Smooth muscle cell (in vitro differentiated cells): ENCODE measurements at regions not wholly inside any gene's neighbourhood (a gene's known extent, or its start where the extent isn't known, plus 50 kb on each side); places are given as distances from the start of the nearest gene placed in this dataset.

Experiments used
- DNase-seq: peaks from one replicate; lab custom pipeline; 2025; ENCODE audit not compliant: unreplicated experiment; lab: John Stamatoyannopoulos, UW
- H2AFZ ChIP-seq: fragments of 200-600 bp; sonication (generic); 2 replicates; pipeline ENCODE4 v1.6.0; 2016; ENCODE audit warnings: antibody characterized with exemption, low read depth, mild to moderate bottlenecking
- H3F3A ChIP-seq: fragments of 200-600 bp; sonication (generic); 2 replicates; pipeline ENCODE4 v1.6.0; 2017; ENCODE audit warnings: antibody characterized with exemption, low read depth
- H3K27ac ChIP-seq: fragments of 200-600 bp; sonication (generic); 2 replicates; pipeline ENCODE4 v1.5.1; 2016; ENCODE audit warnings: low read depth, mild to moderate bottlenecking
- H3K27me3 ChIP-seq: fragments of 200-600 bp; sonication (generic); 2 replicates; pipeline ENCODE4 v1.6.1; 2016; ENCODE audit warnings: low read depth, mild to moderate bottlenecking
- H3K36me3 ChIP-seq: fragments of 200-600 bp; sonication (generic); 2 replicates; pipeline ENCODE4 v1.5.1; 2016; ENCODE audit warnings: low read depth
- H3K4me1 ChIP-seq: fragments of 200-600 bp; sonication (generic); 2 replicates; pipeline ENCODE4 v1.5.1; 2016; ENCODE audit warnings: low read depth
- H3K4me2 ChIP-seq: fragments of 200-600 bp; sonication (generic); 2 replicates; pipeline ENCODE4 v1.6.0; 2016; ENCODE audit warnings: mild to moderate bottlenecking
- H3K4me3 ChIP-seq: fragments of 200-600 bp; sonication (generic); 2 replicates; pipeline ENCODE4 v1.5.1; 2016; ENCODE audit warnings: mild to moderate bottlenecking
- H3K79me2 ChIP-seq: fragments of 200-600 bp; sonication (generic); 2 replicates; pipeline ENCODE4 v1.6.0; 2016; ENCODE audit warnings: low read depth, mild to moderate bottlenecking
- H3K9ac ChIP-seq: fragments of 200-600 bp; sonication (generic); 2 replicates; pipeline ENCODE4 v1.6.0; 2016; ENCODE audit warnings: low read depth
- H3K9me3 ChIP-seq: fragments of 200-600 bp; sonication (generic); replicated peaks from 2 replicates; pipeline ENCODE4 v1.5.1; 2016; ENCODE audit warnings: low read depth
- H4K20me1 ChIP-seq: fragments of 200-600 bp; sonication (generic); 2 replicates; pipeline ENCODE4 v1.6.0; 2016; ENCODE audit warnings: low read depth
- WGBS: methylation state at CpG from one replicate; pipeline ENCODE4 v1.1.7; 2016; ENCODE audit warnings: low lambda C conversion rate; 5-methylcytosine and 5-hydroxymethylcytosine counted together
- TF ChIP-seq, protein P1 (sequence below): fragments of 200-600 bp; sonication (generic); IDR thresholded peaks from 2 replicates; pipeline ENCODE4 v1.5.1; 2017; ENCODE audit warnings: borderline replicate concordance, mild to moderate bottlenecking, antibody characterized with exemption; ENCODE audit not compliant: insufficient read depth, poor library complexity, severe bottlenecking

DNA sequence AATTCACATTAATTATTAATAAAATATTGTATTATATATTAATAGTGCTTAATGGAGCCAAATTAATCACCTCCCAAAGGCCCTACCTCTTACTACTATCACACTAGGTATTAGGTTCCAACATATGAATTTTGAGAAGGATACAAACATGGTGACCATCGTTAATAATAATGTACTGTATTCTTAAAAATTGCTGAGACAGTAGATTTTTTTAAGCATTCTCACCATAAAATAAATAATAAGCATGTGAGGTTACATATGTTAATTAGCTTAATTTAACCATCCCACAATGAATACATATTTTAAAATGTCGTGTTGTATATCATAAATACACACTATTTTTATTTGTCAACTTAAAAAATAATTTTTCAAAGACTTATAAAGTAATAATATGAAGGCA is 299.2 kb upstream of the NR5A2 start:
- H3K79me2 ChIP-seq: no peaks in the 10 kb centered on the region
- H3K4me1 ChIP-seq: no peaks in the 10 kb centered on the region
- 78% methylated on average over 2 of the region's 2 CpGs for WGBS
- no peaks in the 10 kb centered on the region for H3F3A ChIP-seq
- H3K4me3 ChIP-seq: no peak overlapping the region
- no peaks in the 10 kb centered on the region for H4K20me1 ChIP-seq
- no peaks in the 10 kb centered on the region for H3K36me3 ChIP-seq
- TF ChIP-seq, protein P1, sequence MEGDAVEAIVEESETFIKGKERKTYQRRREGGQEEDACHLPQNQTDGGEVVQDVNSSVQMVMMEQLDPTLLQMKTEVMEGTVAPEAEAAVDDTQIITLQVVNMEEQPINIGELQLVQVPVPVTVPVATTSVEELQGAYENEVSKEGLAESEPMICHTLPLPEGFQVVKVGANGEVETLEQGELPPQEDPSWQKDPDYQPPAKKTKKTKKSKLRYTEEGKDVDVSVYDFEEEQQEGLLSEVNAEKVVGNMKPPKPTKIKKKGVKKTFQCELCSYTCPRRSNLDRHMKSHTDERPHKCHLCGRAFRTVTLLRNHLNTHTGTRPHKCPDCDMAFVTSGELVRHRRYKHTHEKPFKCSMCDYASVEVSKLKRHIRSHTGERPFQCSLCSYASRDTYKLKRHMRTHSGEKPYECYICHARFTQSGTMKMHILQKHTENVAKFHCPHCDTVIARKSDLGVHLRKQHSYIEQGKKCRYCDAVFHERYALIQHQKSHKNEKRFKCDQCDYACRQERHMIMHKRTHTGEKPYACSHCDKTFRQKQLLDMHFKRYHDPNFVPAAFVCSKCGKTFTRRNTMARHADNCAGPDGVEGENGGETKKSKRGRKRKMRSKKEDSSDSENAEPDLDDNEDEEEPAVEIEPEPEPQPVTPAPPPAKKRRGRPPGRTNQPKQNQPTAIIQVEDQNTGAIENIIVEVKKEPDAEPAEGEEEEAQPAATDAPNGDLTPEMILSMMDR: no peak
- DNase-seq: no peak
- no peaks in the 10 kb centered on the region for H3K9me3 ChIP-seq
- no peak overlapping the region for H3K27ac ChIP-seq
- no peaks in the 10 kb centered on the region for H3K27me3 ChIP-seq
- H2AFZ ChIP-seq: no peak overlapping the region
- H3K9ac ChIP-seq: no peak overlapping the region
- no peak overlapping the region for H3K4me2 ChIP-seq

DNA sequence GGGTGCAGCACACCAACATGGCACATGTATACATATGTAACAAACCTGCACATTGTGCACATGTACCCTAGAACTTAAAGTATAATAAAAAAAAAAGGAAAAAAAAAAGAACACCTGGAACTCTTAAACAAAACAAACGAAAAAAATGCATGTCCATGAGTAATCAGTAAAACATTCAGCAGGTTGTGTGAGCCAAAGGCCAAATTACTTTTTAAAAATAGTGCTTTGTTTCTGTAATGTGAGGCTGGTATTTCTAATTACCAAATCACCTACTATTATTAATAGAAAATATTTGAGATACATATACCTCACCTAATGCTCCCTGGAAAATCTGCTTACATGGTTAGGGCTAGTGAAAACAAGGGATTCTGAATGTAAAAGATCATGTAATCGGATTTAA is 294.4 kb upstream of the NR5A2 start:
- H3K79me2 ChIP-seq: no peaks in the 10 kb centered on the region
- H2AFZ ChIP-seq: no peak overlapping the region
- no peak overlapping the region for H3K4me3 ChIP-seq
- 80% methylated on average over 2 of the region's 2 CpGs for WGBS
- H3K4me1 ChIP-seq: no peaks in the 10 kb centered on the region
- H3K4me2 ChIP-seq: no peak overlapping the region
- no peaks in the 10 kb centered on the region for H3K27me3 ChIP-seq
- H3F3A ChIP-seq: no peaks in the 10 kb centered on the region
- H3K36me3 ChIP-seq: no peaks in the 10 kb centered on the region
- no peaks in the 10 kb centered on the region for H3K9me3 ChIP-seq
- TF ChIP-seq, protein P1: no peak
- no peak overlapping the region for H3K9ac ChIP-seq
- H3K27ac ChIP-seq: no peak overlapping the region
- H4K20me1 ChIP-seq: no peaks in the 10 kb centered on the region
- DNase-seq: no peak

DNA sequence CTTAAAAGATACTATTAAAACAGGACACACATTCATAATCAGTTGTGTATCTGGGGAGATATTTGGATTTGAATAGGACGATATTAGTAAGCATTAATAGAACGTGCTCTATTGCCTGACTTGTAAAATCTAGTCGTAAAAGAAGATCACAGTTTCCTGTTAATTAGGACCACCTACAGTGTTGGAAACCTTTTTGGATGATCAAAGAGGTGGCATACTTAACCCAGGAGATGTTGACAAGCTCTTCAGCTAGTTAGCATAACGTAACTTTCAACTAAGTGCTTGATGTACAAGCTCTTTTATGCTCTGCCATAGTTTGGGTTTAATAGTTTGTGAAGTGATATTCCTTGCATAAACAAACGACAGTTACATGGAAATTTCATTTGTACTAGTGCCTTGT is 293.3 kb upstream of the NR5A2 start:
- Histone ChIP-seq H3K4me1 (no peaks in the 10 kb centered on the region), H4K20me1 (no peaks in the 10 kb centered on the region), H3K27me3 (no peaks in the 10 kb centered on the region), H3K4me3 (no peak overlapping the region), H3K4me2 (no peak overlapping the region), H3K9ac (no peak overlapping the region), H3K36me3 (no peaks in the 10 kb centered on the region), H3F3A (no peaks in the 10 kb centered on the region), H3K9me3 (no peaks in the 10 kb centered on the region), H3K27ac (no peak overlapping the region), H3K79me2 (no peaks in the 10 kb centered on the region), H2AFZ (no peak overlapping the region)
- no peak for DNase-seq
- WGBS: 34% methylated on average over 5 of the region's 5 CpGs
- TF ChIP-seq, protein P1: no peak

DNA sequence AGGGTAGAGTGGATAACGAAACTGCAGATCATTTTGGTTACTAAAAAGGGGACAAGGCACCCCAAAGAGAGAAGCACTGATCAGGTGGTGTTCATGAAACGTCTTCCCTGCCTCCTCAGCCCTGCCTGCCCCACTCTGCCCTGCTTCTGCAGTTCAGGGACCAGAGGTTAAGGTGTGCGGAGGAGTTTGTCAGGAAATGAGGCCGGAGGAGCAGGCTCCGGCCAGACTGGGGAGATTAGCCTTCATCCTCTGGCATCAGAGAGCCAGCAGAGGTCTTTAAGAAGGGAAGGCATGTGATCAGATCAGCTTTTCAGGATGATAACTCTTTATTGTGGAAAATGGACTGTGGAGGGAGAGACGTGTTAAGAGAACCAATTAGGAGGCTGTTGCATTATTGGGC is 291.9 kb upstream of the NR5A2 start:
- peak overlapping the region; percentile 41 for H2AFZ ChIP-seq
- no peaks in the 10 kb centered on the region for H4K20me1 ChIP-seq
- no peaks in the 10 kb centered on the region for H3K27me3 ChIP-seq
- no peak overlapping the region for H3K27ac ChIP-seq
- H3K79me2 ChIP-seq: no peaks in the 10 kb centered on the region
- no peaks in the 10 kb centered on the region for H3F3A ChIP-seq
- H3K36me3 ChIP-seq: no peaks in the 10 kb centered on the region
- WGBS: 38% methylated on average over 6 of the region's 6 CpGs
- TF ChIP-seq, protein P1: no peak
- DNase-seq: no peak
- H3K9me3 ChIP-seq: no peaks in the 10 kb centered on the region
- H3K4me3 ChIP-seq: no peak overlapping the region
- H3K4me2 ChIP-seq: peak overlapping the region; percentile 5
- no peaks in the 10 kb centered on the region for H3K4me1 ChIP-seq
- H3K9ac ChIP-seq: no peak overlapping the region
